ENCODE measurements at regions not wholly inside any gene's neighbourhood (a gene's known extent, or its start where the extent isn't known, plus 50 kb on each side); places are given as distances from the start of the nearest gene placed in this dataset.

DNA sequence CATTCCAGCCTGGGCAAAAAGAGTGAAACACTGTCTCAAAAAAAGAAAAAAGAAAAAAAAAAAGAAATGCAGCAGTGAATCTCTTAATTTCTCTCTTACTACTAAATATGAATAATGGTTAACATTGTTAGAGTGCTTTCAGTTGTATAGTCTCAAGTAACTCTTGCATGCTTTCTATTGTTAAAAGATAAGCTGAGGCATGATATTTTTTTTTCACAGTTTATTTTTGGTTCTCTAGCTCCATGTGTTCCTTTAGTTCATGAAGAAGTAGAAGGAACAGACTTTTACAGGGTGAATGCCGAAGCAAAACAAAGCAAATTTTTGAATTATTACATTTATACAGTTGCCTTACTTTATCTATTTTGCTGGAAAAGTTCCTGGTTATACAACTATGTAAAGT, 1180.9 kb downstream of the OTOL1 start:
- Mint-ChIP-seq H3K27me3 (ENCODE audit: low read depth) (no peaks in the 10 kb centered on the region), H3K27ac (no peak overlapping the region), H3K9me3 (no peaks in the 10 kb centered on the region), H3K36me3 (no peaks in the 10 kb centered on the region), H3K4me1 (peaks cover 37% of the 10 kb centered on the region), H3K4me3 (no peak overlapping the region)
- ChIA-PET POLR2A (no interaction called here), CTCF (no interaction called here)
- TF ChIP-seq, protein P1, sequence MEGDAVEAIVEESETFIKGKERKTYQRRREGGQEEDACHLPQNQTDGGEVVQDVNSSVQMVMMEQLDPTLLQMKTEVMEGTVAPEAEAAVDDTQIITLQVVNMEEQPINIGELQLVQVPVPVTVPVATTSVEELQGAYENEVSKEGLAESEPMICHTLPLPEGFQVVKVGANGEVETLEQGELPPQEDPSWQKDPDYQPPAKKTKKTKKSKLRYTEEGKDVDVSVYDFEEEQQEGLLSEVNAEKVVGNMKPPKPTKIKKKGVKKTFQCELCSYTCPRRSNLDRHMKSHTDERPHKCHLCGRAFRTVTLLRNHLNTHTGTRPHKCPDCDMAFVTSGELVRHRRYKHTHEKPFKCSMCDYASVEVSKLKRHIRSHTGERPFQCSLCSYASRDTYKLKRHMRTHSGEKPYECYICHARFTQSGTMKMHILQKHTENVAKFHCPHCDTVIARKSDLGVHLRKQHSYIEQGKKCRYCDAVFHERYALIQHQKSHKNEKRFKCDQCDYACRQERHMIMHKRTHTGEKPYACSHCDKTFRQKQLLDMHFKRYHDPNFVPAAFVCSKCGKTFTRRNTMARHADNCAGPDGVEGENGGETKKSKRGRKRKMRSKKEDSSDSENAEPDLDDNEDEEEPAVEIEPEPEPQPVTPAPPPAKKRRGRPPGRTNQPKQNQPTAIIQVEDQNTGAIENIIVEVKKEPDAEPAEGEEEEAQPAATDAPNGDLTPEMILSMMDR (IDR thresholded peaks at IDR 0.05), result no peak
- no peak for TF ChIP-seq TEAD1 (CRISPR knock-in tag; IDR thresholded peaks at IDR 0.05)
- no peak for TF ChIP-seq ARID4B (CRISPR knock-in tag; IDR thresholded peaks at IDR 0.05; ENCODE audit: borderline replicate concordance)
- TF ChIP-seq, protein P2, sequence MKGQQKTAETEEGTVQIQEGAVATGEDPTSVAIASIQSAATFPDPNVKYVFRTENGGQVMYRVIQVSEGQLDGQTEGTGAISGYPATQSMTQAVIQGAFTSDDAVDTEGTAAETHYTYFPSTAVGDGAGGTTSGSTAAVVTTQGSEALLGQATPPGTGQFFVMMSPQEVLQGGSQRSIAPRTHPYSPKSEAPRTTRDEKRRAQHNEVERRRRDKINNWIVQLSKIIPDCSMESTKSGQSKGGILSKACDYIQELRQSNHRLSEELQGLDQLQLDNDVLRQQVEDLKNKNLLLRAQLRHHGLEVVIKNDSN (CRISPR knock-in tag; IDR thresholded peaks at IDR 0.05), result no peak
- TF ChIP-seq IRF2 (CRISPR knock-in tag; IDR thresholded peaks at IDR 0.05; ENCODE audit: borderline replicate concordance, low read depth), result no peak
- DNase-seq (ENCODE audit: low spot score) (no peak), ATAC-seq (no peak)

DNA sequence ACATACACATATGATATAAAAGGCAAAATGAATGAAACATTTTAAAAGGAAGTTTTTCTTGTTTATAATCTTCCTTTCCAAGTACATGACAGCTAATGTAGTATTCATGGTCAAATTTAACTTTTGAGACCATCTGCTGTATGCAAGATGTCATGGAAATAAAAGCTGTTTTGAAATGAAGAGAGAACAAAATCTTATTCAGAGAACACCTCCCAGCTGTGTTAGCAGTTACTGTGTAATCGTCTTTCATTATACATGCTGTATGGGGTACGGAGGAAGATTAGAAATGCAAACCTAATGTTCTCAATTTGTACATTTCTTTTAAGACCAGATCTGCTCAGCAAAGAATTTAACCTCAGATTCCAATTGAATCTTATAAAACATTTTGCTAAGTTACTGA, 1182.3 kb downstream of the OTOL1 start:
- POLR2A ChIA-PET, result interaction anchor here (0.6 kb wide), 1 partner anchor 460 kb away, joined by 3 read pairs; no protein-coding TSS in a partner anchor
- CTCF ChIA-PET, result interaction anchor here (0.6 kb wide), 1 partner anchor 1070 kb away, joined by 4 read pairs; no protein-coding TSS in a partner anchor
- no peak for DNase-seq (ENCODE audit: low spot score)
- ATAC-seq, result no peak
- H3K36me3 Mint-ChIP-seq, result no peaks in the 10 kb centered on the region
- H3K4me1 Mint-ChIP-seq, result peaks cover 36% of the 10 kb centered on the region
- H3K27ac Mint-ChIP-seq, result no peak overlapping the region
- no peaks in the 10 kb centered on the region for H3K27me3 Mint-ChIP-seq (ENCODE audit: low read depth)
- no peaks in the 10 kb centered on the region for H3K9me3 Mint-ChIP-seq
- no peak overlapping the region for H3K4me3 Mint-ChIP-seq
- TF ChIP-seq ZNF138 (CRISPR knock-in tag; conservative IDR thresholded peaks at IDR 0.05), result no peak
- TF ChIP-seq, protein P3, sequence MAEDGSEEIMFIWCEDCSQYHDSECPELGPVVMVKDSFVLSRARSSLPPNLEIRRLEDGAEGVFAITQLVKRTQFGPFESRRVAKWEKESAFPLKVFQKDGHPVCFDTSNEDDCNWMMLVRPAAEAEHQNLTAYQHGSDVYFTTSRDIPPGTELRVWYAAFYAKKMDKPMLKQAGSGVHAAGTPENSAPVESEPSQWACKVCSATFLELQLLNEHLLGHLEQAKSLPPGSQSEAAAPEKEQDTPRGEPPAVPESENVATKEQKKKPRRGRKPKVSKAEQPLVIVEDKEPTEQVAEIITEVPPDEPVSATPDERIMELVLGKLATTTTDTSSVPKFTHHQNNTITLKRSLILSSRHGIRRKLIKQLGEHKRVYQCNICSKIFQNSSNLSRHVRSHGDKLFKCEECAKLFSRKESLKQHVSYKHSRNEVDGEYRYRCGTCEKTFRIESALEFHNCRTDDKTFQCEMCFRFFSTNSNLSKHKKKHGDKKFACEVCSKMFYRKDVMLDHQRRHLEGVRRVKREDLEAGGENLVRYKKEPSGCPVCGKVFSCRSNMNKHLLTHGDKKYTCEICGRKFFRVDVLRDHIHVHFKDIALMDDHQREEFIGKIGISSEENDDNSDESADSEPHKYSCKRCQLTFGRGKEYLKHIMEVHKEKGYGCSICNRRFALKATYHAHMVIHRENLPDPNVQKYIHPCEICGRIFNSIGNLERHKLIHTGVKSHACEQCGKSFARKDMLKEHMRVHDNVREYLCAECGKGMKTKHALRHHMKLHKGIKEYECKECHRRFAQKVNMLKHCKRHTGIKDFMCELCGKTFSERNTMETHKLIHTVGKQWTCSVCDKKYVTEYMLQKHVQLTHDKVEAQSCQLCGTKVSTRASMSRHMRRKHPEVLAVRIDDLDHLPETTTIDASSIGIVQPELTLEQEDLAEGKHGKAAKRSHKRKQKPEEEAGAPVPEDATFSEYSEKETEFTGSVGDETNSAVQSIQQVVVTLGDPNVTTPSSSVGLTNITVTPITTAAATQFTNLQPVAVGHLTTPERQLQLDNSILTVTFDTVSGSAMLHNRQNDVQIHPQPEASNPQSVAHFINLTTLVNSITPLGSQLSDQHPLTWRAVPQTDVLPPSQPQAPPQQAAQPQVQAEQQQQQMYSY (CRISPR knock-in tag; IDR thresholded peaks at IDR 0.05), result no peak
- TF ChIP-seq, protein P4, sequence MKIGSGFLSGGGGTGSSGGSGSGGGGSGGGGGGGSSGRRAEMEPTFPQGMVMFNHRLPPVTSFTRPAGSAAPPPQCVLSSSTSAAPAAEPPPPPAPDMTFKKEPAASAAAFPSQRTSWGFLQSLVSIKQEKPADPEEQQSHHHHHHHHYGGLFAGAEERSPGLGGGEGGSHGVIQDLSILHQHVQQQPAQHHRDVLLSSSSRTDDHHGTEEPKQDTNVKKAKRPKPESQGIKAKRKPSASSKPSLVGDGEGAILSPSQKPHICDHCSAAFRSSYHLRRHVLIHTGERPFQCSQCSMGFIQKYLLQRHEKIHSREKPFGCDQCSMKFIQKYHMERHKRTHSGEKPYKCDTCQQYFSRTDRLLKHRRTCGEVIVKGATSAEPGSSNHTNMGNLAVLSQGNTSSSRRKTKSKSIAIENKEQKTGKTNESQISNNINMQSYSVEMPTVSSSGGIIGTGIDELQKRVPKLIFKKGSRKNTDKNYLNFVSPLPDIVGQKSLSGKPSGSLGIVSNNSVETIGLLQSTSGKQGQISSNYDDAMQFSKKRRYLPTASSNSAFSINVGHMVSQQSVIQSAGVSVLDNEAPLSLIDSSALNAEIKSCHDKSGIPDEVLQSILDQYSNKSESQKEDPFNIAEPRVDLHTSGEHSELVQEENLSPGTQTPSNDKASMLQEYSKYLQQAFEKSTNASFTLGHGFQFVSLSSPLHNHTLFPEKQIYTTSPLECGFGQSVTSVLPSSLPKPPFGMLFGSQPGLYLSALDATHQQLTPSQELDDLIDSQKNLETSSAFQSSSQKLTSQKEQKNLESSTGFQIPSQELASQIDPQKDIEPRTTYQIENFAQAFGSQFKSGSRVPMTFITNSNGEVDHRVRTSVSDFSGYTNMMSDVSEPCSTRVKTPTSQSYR (CRISPR knock-in tag; IDR thresholded peaks at IDR 0.05), result no peak
- TF ChIP-seq, protein P5, sequence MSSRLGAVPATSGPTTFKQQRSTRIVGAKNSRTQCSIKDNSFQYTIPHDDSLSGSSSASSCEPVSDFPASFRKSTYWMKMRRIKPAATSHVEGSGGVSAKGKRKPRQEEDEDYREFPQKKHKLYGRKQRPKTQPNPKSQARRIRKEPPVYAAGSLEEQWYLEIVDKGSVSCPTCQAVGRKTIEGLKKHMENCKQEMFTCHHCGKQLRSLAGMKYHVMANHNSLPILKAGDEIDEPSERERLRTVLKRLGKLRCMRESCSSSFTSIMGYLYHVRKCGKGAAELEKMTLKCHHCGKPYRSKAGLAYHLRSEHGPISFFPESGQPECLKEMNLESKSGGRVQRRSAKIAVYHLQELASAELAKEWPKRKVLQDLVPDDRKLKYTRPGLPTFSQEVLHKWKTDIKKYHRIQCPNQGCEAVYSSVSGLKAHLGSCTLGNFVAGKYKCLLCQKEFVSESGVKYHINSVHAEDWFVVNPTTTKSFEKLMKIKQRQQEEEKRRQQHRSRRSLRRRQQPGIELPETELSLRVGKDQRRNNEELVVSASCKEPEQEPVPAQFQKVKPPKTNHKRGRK (CRISPR knock-in tag; IDR thresholded peaks at IDR 0.05; ENCODE audit: borderline replicate concordance), result no peak
- TF ChIP-seq TP53 (CRISPR knock-in tag; IDR thresholded peaks at IDR 0.05), result no peak
- TF ChIP-seq CREB1 (CRISPR knock-in tag; IDR thresholded peaks at IDR 0.05), result no peak
- TF ChIP-seq ZMAT4 (CRISPR knock-in tag; IDR thresholded peaks at IDR 0.05), result no peak
- TF ChIP-seq SMAD4 (CRISPR knock-in tag; IDR thresholded peaks at IDR 0.05), result no peak
- TF ChIP-seq MLX (CRISPR knock-in tag; IDR thresholded peaks at IDR 0.05), result no peak
- no peak for TF ChIP-seq FOXK1 (CRISPR knock-in tag; IDR thresholded peaks at IDR 0.05)
- TF ChIP-seq ZNF317 (CRISPR knock-in tag; IDR thresholded peaks at IDR 0.05; ENCODE audit: borderline replicate concordance, low read depth), result no peak
- no peak for TF ChIP-seq ESRRA (CRISPR knock-in tag; IDR thresholded peaks at IDR 0.05; ENCODE audit: borderline replicate concordance)
- no peak for TF ChIP-seq SMAD3 (CRISPR knock-in tag; IDR thresholded peaks at IDR 0.05; ENCODE audit: borderline replicate concordance)

Data from WTC11 (cell line).